ENCODE measurements at regions not wholly inside any gene's neighbourhood (a gene's known extent, or its start where the extent isn't known, plus 50 kb on each side); places are given as distances from the start of the nearest gene placed in this dataset.

DNA sequence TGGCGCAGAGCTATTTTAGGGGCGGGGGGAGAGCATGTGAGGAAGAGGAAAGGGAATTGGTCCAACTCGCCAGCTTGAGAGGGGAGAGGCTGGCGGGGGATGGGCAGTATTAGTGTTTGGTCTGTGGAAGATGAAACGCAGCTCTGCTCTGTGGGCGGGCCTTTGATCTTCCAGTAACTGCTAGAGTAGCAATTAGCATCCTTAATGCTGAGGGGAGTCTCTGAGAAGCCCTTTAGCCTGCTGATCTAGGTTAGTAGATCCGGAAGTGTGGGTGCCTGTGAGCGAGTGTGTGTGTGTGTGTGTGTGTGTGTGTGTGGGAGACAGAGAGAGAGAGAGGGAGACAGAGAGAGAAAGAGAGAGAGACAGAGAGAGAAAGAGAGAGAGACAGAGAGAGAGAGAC, 117.2 kb upstream of the BACH2 start:
- no peaks in the 10 kb centered on the region for H3K27me3 ChIP-seq
- WGBS, 2 donors, result 1 to 2% methylated on average over 8 of the region's 8 CpGs
- no peaks in the 10 kb centered on the region for H3K36me3 ChIP-seq (ENCODE audit: low read depth, missing control alignments)
- intact Hi-C loops (cut with DNase I; ENCODE audit: low total_unique reads), result no loop called here
- H3K4me1 ChIP-seq, result no peaks in the 10 kb centered on the region
- no peak overlapping the region for H3K4me3 ChIP-seq
- H3K27ac ChIP-seq, result no peak overlapping the region
- no peaks in the 10 kb centered on the region for H3K9me3 ChIP-seq
- peak; percentile 37 for DNase-seq
- TF ChIP-seq, protein P1, sequence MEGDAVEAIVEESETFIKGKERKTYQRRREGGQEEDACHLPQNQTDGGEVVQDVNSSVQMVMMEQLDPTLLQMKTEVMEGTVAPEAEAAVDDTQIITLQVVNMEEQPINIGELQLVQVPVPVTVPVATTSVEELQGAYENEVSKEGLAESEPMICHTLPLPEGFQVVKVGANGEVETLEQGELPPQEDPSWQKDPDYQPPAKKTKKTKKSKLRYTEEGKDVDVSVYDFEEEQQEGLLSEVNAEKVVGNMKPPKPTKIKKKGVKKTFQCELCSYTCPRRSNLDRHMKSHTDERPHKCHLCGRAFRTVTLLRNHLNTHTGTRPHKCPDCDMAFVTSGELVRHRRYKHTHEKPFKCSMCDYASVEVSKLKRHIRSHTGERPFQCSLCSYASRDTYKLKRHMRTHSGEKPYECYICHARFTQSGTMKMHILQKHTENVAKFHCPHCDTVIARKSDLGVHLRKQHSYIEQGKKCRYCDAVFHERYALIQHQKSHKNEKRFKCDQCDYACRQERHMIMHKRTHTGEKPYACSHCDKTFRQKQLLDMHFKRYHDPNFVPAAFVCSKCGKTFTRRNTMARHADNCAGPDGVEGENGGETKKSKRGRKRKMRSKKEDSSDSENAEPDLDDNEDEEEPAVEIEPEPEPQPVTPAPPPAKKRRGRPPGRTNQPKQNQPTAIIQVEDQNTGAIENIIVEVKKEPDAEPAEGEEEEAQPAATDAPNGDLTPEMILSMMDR (IDR thresholded peaks at IDR 0.05), result no peak
- TF ChIP-seq POLR2A (IDR thresholded peaks at IDR 0.05), result no peak

DNA sequence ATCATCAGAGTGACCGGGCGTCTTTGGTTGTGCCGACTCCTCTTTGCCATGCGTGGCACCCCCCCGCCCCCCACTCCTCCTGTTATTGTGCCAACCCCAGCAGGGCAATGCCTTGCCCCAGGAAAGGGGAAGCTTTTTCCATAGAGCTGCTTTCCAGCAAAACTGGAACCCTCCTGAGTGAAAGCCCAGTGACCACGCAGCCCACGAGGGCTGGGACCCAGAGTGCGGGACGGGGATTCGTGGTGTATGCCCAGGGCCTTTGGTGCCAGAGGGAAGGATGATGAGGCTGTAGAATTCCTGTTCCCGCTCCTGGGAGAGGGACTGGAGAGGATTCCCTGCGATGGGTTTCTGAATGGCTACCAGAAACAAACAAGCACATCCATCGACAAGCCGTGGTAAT, 116.8 kb upstream of the BACH2 start:
- Histone ChIP-seq H3K4me1 (no peaks in the 10 kb centered on the region), H3K4me3 (no peak overlapping the region), H3K27ac (no peak overlapping the region), H3K27me3 (no peaks in the 10 kb centered on the region), H3K9me3 (no peaks in the 10 kb centered on the region), H3K36me3 (ENCODE audit: low read depth, missing control alignments) (no peaks in the 10 kb centered on the region)
- no peak for DNase-seq
- 19 to 50% methylated on average over 13 to 14 of the region's 14 CpGs for WGBS, 2 donors
- intact Hi-C loops (cut with DNase I; ENCODE audit: low total_unique reads), result no loop called here
- no peak for TF ChIP-seq POLR2A (IDR thresholded peaks at IDR 0.05)
- TF ChIP-seq, protein P1 (IDR thresholded peaks at IDR 0.05), result no peak

DNA sequence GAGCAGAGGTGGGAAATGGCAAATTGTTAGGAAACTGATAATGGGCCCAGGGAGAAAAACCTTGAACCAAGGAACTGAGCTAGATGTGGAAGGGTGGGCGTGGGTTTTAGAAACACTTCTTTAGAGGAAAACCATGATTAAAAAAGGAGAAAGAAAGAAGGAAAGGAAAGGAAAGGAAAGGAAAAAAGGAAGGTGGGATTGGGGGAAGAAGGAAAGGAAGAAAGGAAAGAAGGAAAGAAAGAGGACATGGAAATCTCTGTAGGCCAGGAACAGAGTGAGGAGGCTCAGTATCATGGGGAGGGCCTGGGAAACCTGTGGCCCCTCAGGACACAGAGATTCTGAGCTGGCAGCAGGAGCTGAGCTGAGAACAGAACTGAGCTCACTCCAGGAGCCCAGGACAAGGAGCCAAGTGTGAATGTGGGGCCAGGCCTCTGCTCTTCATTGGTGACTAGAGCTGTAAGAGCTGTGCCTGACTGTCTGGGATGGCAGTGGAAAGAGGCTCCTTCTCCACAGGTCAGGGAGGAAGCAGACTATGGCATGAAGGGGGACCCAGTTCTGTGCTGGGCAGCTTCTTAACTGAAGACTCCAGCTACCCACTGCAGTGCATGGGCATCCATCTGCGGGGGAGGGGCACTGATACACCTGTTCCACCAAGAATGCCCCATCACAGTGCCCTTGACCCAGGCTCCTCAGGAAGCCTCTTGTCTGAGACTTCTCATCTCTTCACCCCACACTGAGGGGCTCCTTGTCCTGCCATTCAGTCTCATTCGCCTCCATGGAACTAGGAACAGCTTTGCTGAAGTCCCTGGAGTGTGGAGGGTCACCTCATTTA, 116.1 kb upstream of the BACH2 start:
- 73 to 78% methylated on average over 2 to 3 of the region's 3 CpGs for WGBS, 2 donors
- Histone ChIP-seq H3K27me3 (no peaks in the 10 kb centered on the region), H3K27ac (no peak overlapping the region), H3K4me1 (no peaks in the 10 kb centered on the region), H3K4me3 (no peak overlapping the region), H3K36me3 (ENCODE audit: low read depth, missing control alignments) (no peaks in the 10 kb centered on the region), H3K9me3 (no peaks in the 10 kb centered on the region)
- DNase-seq, result no peak
- TF ChIP-seq POLR2A (IDR thresholded peaks at IDR 0.05), result no peak
- TF ChIP-seq, protein P1 (IDR thresholded peaks at IDR 0.05), result no peak
- intact Hi-C loops (cut with DNase I; ENCODE audit: low total_unique reads), result no loop called here

DNA sequence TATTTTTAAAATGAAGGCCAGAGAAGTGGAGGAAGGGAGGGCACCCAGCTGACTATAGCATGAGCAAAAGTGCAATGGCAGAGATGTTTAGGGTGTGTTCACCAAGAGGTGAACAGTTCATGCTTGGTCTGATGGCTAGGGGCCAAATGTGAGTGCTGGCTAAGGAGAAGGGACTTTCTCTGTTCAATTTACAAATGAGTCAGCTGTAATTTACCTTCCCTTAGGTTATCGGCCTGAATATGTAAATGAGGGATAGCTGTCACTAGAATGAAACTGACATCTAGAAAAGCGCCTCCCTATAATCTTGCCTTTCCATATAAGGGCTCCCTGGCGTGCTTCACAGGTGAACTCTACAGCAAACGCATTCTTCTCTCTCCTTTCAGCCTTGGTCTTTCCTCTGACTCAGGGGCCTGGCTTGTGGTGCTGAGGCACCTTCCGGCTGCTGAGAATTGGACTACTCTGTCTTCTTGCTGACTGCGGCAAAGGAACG, 114.7 kb upstream of the BACH2 start:
- TF ChIP-seq POLR2A (IDR thresholded peaks at IDR 0.05), result no peak
- TF ChIP-seq, protein P1 (IDR thresholded peaks at IDR 0.05), result no peak
- H3K9me3 ChIP-seq, result no peaks in the 10 kb centered on the region
- no peak overlapping the region for H3K27ac ChIP-seq
- no peak for DNase-seq
- intact Hi-C loops (cut with DNase I; ENCODE audit: low total_unique reads), result no loop called here
- WGBS, 2 donors, result 92% methylated on average over 7 of the region's 7 CpGs
- no peaks in the 10 kb centered on the region for H3K36me3 ChIP-seq (ENCODE audit: low read depth, missing control alignments)
- H3K4me3 ChIP-seq, result no peak overlapping the region
- H3K4me1 ChIP-seq, result no peaks in the 10 kb centered on the region
- H3K27me3 ChIP-seq, result no peaks in the 10 kb centered on the region

DNA sequence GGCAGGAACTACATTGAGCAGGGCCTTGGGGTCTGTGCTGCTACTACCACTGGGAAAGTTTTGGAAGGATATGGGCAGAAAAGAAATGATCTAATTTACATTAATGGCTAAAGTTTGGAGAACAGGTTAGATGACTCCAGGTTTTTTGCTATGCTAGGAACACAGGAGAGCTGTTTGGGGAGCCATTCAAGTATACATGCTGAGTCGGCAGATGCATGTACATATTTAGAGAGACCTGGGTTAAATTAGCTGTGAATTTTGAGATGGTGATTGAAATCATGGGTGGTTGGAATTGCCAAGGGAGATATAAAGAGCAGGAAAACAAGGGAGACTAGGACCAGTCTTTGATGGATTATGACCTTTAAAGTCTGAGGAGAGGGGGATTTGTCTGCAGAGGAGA, 113.1 kb upstream of the BACH2 start:
- no peak for DNase-seq
- TF ChIP-seq, protein P1 (IDR thresholded peaks at IDR 0.05), result no peak
- no peak for TF ChIP-seq POLR2A (IDR thresholded peaks at IDR 0.05)
- Histone ChIP-seq H3K36me3 (ENCODE audit: low read depth, missing control alignments) (no peaks in the 10 kb centered on the region), H3K9me3 (no peaks in the 10 kb centered on the region), H3K4me1 (no peaks in the 10 kb centered on the region), H3K27ac (no peak overlapping the region), H3K4me3 (no peak overlapping the region), H3K27me3 (no peaks in the 10 kb centered on the region)
- intact Hi-C loops (cut with DNase I; ENCODE audit: low total_unique reads), result no loop called here
- 90 to 97% methylated on average over 1 of the region's 1 CpG for WGBS, 2 donors
